GM12878 (cell line): ENCODE measurements at regions not wholly inside any gene's neighbourhood (a gene's known extent, or its start where the extent isn't known, plus 50 kb on each side); places are given as distances from the start of the nearest gene placed in this dataset.

ENCODE experiments used
- BCL11A ChIP-seq: IDR thresholded peaks from 2 replicates; pipeline ENCODE4 v1.6.1; 2011; ENCODE audit warnings: low read depth, low read length
- BMI1 ChIP-seq: fragments of 450-650 bp; IDR thresholded peaks from 2 replicates; pipeline ENCODE4 v1.6.1; 2016; ENCODE audit warnings: mild to moderate bottlenecking, moderate library complexity, borderline replicate concordance
- E4F1 ChIP-seq: fragments of 450-650 bp; IDR thresholded peaks from 2 replicates; pipeline ENCODE4 v1.6.1; 2018; ENCODE audit warnings: borderline replicate concordance, mild to moderate bottlenecking; ENCODE audit not compliant: partially characterized antibody
- ESRRA ChIP-seq: IDR thresholded peaks from 2 replicates; pipeline ENCODE4 v1.6.1; 2012; ENCODE audit warnings: mild to moderate bottlenecking, low read length, improper control_type of control experiment
- FOXK2 ChIP-seq: fragments of 450-650 bp; IDR thresholded peaks from 2 replicates; pipeline ENCODE4 v1.6.1; 2017; ENCODE audit warnings: mild to moderate bottlenecking, moderate library complexity
- HDGF ChIP-seq: fragments of 450-650 bp; IDR thresholded peaks from 2 replicates; pipeline ENCODE4 v1.6.1; 2016; ENCODE audit warnings: antibody characterized with exemption
- IRF4 ChIP-seq: IDR thresholded peaks from 2 replicates; pipeline ENCODE4 v1.6.1; 2011; ENCODE audit warnings: low read depth, low read length
- IRF5 ChIP-seq: fragments of 450-650 bp; IDR thresholded peaks from 2 replicates; pipeline ENCODE4 v1.6.1; 2017; ENCODE audit warnings: borderline replicate concordance
- JUNB ChIP-seq: IDR thresholded peaks from 2 replicates; pipeline ENCODE4 v1.6.1; 2016; ENCODE audit warnings: antibody characterized with exemption, mild to moderate bottlenecking
- JUND ChIP-seq: IDR thresholded peaks from 2 replicates; pipeline ENCODE4 v1.6.1; 2012; ENCODE audit warnings: low read depth, mild to moderate bottlenecking, low read length, improper control_type of control experiment, moderate library complexity
- KLF5 ChIP-seq: fragments of 450-650 bp; IDR thresholded peaks from 2 replicates; pipeline ENCODE4 v1.6.1; 2014; ENCODE audit warnings: mild to moderate bottlenecking; ENCODE audit not compliant: partially characterized antibody
- LARP7 ChIP-seq: fragments of 450-650 bp; IDR thresholded peaks from 2 replicates; pipeline ENCODE4 v1.6.1; 2017; ENCODE audit warnings: mild to moderate bottlenecking
- MAX ChIP-seq: IDR thresholded peaks from 2 replicates; pipeline ENCODE4 v1.6.1; 2012; ENCODE audit warnings: low read depth, low read length, improper control_type of control experiment
- MLLT1 ChIP-seq: fragments of 450-650 bp; IDR thresholded peaks from 2 replicates; pipeline ENCODE4 v1.6.1; 2016; ENCODE audit warnings: mild to moderate bottlenecking
- MTA2 ChIP-seq: fragments of 450-650 bp; IDR thresholded peaks from 2 replicates; pipeline ENCODE4 v1.6.1; 2016; ENCODE audit warnings: low read depth, mild to moderate bottlenecking, moderate library complexity
- NR2C2 ChIP-seq: IDR thresholded peaks from 2 replicates; pipeline ENCODE4 v1.6.1; 2011; ENCODE audit warnings: borderline replicate concordance, low read depth; ENCODE audit not compliant: control insufficient read depth, insufficient read length
- PKNOX1 ChIP-seq: fragments of 450-650 bp; IDR thresholded peaks from 2 replicates; pipeline ENCODE4 v1.6.1; 2016; ENCODE audit warnings: mild to moderate bottlenecking
- RAD51 ChIP-seq: fragments of 450-650 bp; IDR thresholded peaks from 2 replicates; pipeline ENCODE4 v1.6.1; 2016; ENCODE audit warnings: moderate library complexity, mild to moderate bottlenecking, inconsistent platforms
- RELA ChIP-seq: fragments of 450-650 bp; IDR thresholded peaks from 2 replicates; pipeline ENCODE4 v1.8.0; 2014; ENCODE audit warnings: borderline replicate concordance; ENCODE audit not compliant: partially characterized antibody
- TF ChIP-seq, protein P1 (sequence below): fragments of 450-650 bp; IDR thresholded peaks from 2 replicates; pipeline ENCODE4 v1.6.1; 2018; ENCODE audit warnings: mild to moderate bottlenecking, low read depth, moderate library complexity; ENCODE audit not compliant: partially characterized antibody
- TF ChIP-seq, protein P2 (sequence below): fragments of 450-650 bp; IDR thresholded peaks from 2 replicates; pipeline ENCODE4 v1.6.1; 2017; ENCODE audit warnings: low read depth, mild to moderate bottlenecking, moderate library complexity

DNA sequence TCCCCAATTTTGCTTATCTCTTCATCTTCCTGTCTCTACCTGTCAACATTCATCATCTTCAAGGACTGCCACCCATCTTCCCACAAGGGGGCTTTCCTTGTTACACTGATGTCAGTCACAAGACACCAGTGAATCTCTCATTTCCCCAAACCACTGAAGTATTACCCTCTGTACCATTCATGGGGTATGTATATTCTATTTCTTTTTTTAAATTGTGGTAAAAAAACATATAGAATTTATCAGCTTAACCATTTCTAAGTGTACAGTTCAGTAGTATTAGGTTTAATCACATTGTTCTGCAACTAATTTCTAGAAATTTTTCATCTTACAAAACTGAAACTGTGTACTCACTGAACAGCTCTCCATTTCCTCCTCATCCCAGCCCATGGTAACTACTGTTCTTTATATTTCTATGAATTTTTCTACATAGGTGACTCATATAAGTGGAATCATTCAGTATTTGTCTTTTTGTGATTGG lies 98.6 kb downstream of the LARP7 start (continued):
- peak; percentile 94 for TF ChIP-seq PKNOX1
- no peak; the same call in 1 of the 2 replicates for TF ChIP-seq IRF4
- TF ChIP-seq ESRRA = no peak
- no peak for TF ChIP-seq JUND
- peak; percentile 30; the same call in 1 of the 2 replicates for TF ChIP-seq BCL11A
- peak; percentile 65 for TF ChIP-seq RELA
- peak; percentile 93 for TF ChIP-seq JUNB
- no peak for TF ChIP-seq FOXK2
- TF ChIP-seq, protein P1, sequence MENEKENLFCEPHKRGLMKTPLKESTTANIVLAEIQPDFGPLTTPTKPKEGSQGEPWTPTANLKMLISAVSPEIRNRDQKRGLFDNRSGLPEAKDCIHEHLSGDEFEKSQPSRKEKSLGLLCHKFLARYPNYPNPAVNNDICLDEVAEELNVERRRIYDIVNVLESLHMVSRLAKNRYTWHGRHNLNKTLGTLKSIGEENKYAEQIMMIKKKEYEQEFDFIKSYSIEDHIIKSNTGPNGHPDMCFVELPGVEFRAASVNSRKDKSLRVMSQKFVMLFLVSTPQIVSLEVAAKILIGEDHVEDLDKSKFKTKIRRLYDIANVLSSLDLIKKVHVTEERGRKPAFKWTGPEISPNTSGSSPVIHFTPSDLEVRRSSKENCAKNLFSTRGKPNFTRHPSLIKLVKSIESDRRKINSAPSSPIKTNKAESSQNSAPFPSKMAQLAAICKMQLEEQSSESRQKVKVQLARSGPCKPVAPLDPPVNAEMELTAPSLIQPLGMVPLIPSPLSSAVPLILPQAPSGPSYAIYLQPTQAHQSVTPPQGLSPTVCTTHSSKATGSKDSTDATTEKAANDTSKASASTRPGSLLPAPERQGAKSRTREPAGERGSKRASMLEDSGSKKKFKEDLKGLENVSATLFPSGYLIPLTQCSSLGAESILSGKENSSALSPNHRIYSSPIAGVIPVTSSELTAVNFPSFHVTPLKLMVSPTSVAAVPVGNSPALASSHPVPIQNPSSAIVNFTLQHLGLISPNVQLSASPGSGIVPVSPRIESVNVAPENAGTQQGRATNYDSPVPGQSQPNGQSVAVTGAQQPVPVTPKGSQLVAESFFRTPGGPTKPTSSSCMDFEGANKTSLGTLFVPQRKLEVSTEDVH = no peak
- no peak for TF ChIP-seq LARP7
- TF ChIP-seq E4F1 = no peak
- TF ChIP-seq IRF5 = no peak
- TF ChIP-seq BMI1 = peak; percentile 81
- no peak for TF ChIP-seq KLF5
- TF ChIP-seq, protein P2, sequence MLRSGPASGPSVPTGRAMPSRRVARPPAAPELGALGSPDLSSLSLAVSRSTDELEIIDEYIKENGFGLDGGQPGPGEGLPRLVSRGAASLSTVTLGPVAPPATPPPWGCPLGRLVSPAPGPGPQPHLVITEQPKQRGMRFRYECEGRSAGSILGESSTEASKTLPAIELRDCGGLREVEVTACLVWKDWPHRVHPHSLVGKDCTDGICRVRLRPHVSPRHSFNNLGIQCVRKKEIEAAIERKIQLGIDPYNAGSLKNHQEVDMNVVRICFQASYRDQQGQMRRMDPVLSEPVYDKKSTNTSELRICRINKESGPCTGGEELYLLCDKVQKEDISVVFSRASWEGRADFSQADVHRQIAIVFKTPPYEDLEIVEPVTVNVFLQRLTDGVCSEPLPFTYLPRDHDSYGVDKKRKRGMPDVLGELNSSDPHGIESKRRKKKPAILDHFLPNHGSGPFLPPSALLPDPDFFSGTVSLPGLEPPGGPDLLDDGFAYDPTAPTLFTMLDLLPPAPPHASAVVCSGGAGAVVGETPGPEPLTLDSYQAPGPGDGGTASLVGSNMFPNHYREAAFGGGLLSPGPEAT = peak; percentile 99
- TF ChIP-seq NR2C2 = no peak
- TF ChIP-seq HDGF = no peak
- TF ChIP-seq MTA2 = peak; percentile 92
- TF ChIP-seq MLLT1 = peak; percentile 33; the same call in 1 of the 2 replicates
- no peak for TF ChIP-seq MAX
- 0 out of 2 replicates have a peak, but pooled peaks have one; percentile 35 for TF ChIP-seq RAD51
